ENCODE measurements at regions not wholly inside any gene's neighbourhood (a gene's known extent, or its start where the extent isn't known, plus 50 kb on each side); places are given as distances from the start of the nearest gene placed in this dataset.

GRCh38 chr18:78390952-78391348 lies 588.7 kb upstream of the SALL3 start:
- H3K27ac Mint-ChIP-seq = no peak overlapping the region
- H3K27me3 Mint-ChIP-seq = no peaks in the 10 kb centered on the region
- H3K4me1 Mint-ChIP-seq = no peaks in the 10 kb centered on the region

DNA sequence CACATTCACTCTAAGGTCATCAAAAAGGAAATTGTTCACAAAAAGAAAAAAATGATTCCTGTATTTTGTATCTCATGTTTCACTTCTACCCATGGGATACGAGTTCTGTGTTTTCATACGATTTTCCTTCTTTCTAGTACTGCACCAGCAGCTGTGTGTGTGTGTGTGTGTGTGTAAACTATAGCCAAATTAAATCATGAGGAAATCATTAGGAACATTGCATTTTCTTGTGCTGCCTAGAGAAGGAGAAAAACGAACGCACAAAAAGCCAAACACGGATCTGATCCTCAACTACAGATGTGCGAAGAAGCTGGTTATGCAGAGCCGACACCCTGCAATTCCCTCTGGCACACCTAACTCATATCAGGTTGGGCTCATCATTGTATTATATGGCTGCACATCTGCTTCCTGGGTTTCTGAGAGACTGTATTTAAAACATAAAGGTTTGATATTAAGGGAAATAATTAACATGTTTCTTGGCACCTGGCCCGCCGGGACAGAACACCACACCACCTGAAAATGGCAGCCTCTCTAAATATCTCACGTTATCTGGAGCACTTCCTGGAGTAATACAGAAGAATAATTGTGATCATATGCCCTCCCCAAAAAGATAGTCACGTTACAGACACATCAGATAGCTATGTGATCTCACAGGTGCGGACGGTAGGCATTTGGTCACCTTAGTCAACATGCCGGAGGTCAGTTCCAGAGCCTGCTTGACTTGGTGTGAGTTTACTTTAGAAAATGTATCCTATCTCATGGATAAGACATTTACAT lies 586.3 kb upstream of the SALL3 start:
- Mint-ChIP-seq H3K27ac (no peak overlapping the region), H3K4me1 (no peaks in the 10 kb centered on the region), H3K4me3 (no peak overlapping the region), H3K27me3 (no peaks in the 10 kb centered on the region), H3K36me3 (ENCODE audit: low read depth) (no peaks in the 10 kb centered on the region)
- DNase-seq (no peak), ATAC-seq (no peak)
- no peaks in the 10 kb centered on the region for H3K9me3 ChIP-seq (ENCODE audit: control insufficient read depth, low read length, poor library complexity, severe bottlenecking)

More at GRCh38 chr18:78390952-78391348, 588.7 kb upstream of the SALL3 start:
- Mint-ChIP-seq H3K4me3 (no peak overlapping the region), H3K36me3 (ENCODE audit: low read depth) (no peaks in the 10 kb centered on the region)
- DNase-seq = no peak
- no peak for ATAC-seq
- no peaks in the 10 kb centered on the region for H3K9me3 ChIP-seq (ENCODE audit: control insufficient read depth, low read length, poor library complexity, severe bottlenecking)

- DNase-seq (no peak), ATAC-seq (no peak)
- no peaks in the 10 kb centered on the region for H3K9me3 ChIP-seq (ENCODE audit: control insufficient read depth, low read length, poor library complexity, severe bottlenecking)
- Mint-ChIP-seq H3K4me1 (no peaks in the 10 kb centered on the region), H3K27ac (no peak overlapping the region), H3K27me3 (peaks cover 5% of the 10 kb centered on the region), H3K36me3 (ENCODE audit: low read depth) (no peaks in the 10 kb centered on the region), H3K4me3 (no peak overlapping the region)
Measured at GRCh38 chr18:78396077-78396476, 583.5 kb upstream of the SALL3 start.

- no peak for DNase-seq
- Mint-ChIP-seq H3K36me3 (ENCODE audit: low read depth) (no peaks in the 10 kb centered on the region), H3K27me3 (peaks cover 5% of the 10 kb centered on the region), H3K27ac (no peak overlapping the region), H3K4me3 (no peak overlapping the region), H3K4me1 (no peaks in the 10 kb centered on the region)
- ATAC-seq = no peak
- no peaks in the 10 kb centered on the region for H3K9me3 ChIP-seq (ENCODE audit: control insufficient read depth, low read length, poor library complexity, severe bottlenecking)
Measured at GRCh38 chr18:78396756-78397155, 582.9 kb upstream of the SALL3 start.

DNA sequence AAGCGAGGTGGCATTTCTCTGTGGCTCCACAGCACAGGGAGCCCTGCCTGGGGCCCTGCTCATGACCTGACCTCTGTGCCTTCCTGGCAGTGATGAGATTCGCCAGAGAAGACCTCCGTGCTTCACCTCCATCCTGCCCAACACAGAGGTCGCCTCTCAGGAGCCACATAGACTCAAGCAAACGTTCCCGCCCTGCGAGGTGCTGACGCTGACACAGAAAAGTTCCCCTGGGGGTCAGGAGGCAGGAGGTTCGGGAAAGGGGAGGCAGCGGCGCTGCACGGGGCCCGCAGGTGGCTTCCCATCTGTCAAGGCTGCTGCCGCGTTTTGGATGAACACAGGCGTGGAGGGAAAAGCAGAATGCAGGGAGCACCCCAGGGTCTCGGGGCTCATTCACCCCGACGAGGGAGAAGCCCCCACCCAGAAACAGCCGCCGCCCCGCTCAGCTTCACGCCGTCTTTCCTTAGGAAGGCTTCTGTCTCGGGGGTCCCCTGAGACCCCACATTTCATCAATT lies 579.6 kb upstream of the SALL3 start:
- H3K27me3 Mint-ChIP-seq = peaks cover 8% of the 10 kb centered on the region
- ATAC-seq = no peak

GRCh38 chr18:78402440-78402839 lies 577.2 kb upstream of the SALL3 start:
- DNase-seq (no peak), ATAC-seq (no peak)
- no peak overlapping the region for H3K4me3 Mint-ChIP-seq
- H3K27ac Mint-ChIP-seq = no peak overlapping the region
- peaks cover 8% of the 10 kb centered on the region for H3K4me1 Mint-ChIP-seq
- H3K9me3 ChIP-seq (ENCODE audit: control insufficient read depth, low read length, poor library complexity, severe bottlenecking) = no peaks in the 10 kb centered on the region
- peaks cover 14% of the 10 kb centered on the region for H3K27me3 Mint-ChIP-seq
- no peaks in the 10 kb centered on the region for H3K36me3 Mint-ChIP-seq (ENCODE audit: low read depth)

More for the DNA sequence above, 579.6 kb upstream of the SALL3 start:
- DNase-seq = no peak
- Mint-ChIP-seq H3K27ac (no peak overlapping the region), H3K36me3 (ENCODE audit: low read depth) (no peaks in the 10 kb centered on the region), H3K4me1 (no peaks in the 10 kb centered on the region), H3K4me3 (no peak overlapping the region)
- H3K9me3 ChIP-seq (ENCODE audit: control insufficient read depth, low read length, poor library complexity, severe bottlenecking) = no peaks in the 10 kb centered on the region

- no peaks in the 10 kb centered on the region for H3K36me3 Mint-ChIP-seq (ENCODE audit: low read depth)
- ATAC-seq = no peak
- no peaks in the 10 kb centered on the region for H3K9me3 ChIP-seq (ENCODE audit: control insufficient read depth, low read length, poor library complexity, severe bottlenecking)
- no peak for DNase-seq
- no peak overlapping the region for H3K27ac Mint-ChIP-seq
- H3K4me1 Mint-ChIP-seq = peaks cover 10% of the 10 kb centered on the region
- no peak overlapping the region for H3K4me3 Mint-ChIP-seq
- H3K27me3 Mint-ChIP-seq = peaks cover 14% of the 10 kb centered on the region
Measured at GRCh38 chr18:78402966-78403365, 576.7 kb upstream of the SALL3 start.

- DNase-seq (no peak), ATAC-seq (no peak)
- Mint-ChIP-seq H3K4me3 (no peak overlapping the region), H3K36me3 (ENCODE audit: low read depth) (no peaks in the 10 kb centered on the region), H3K27me3 (peaks cover 14% of the 10 kb centered on the region), H3K4me1 (peaks cover 12% of the 10 kb centered on the region), H3K27ac (no peak overlapping the region)
- H3K9me3 ChIP-seq (ENCODE audit: control insufficient read depth, low read length, poor library complexity, severe bottlenecking) = no peaks in the 10 kb centered on the region
Measured at GRCh38 chr18:78403371-78403770, 576.2 kb upstream of the SALL3 start.

DNA sequence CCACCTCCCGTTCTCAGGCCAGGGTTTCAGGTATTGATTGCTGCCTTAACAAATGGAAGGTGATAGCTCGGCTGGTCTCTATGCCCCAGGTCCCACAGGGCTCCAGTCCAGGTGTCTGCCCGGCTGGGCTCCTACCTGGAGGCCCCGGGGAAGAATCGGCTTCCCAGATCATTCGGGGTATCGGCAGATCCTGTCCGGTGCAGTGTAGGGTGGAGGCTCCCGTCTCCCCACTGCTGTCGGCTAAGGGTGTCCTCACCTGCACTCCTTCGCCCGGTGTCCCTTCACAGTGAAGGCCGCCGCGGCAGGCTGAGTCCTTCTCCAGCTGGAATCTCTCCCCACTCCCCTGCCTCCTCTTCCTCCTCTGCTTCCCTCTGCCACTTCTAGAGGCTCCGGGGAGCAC lies 573.9 kb upstream of the SALL3 start:
- H3K4me1 Mint-ChIP-seq = peaks cover 12% of the 10 kb centered on the region
- H3K27ac Mint-ChIP-seq = no peak overlapping the region
- no peaks in the 10 kb centered on the region for H3K36me3 Mint-ChIP-seq (ENCODE audit: low read depth)
- no peaks in the 10 kb centered on the region for H3K9me3 ChIP-seq (ENCODE audit: control insufficient read depth, low read length, poor library complexity, severe bottlenecking)
- DNase-seq (no peak), ATAC-seq (no peak)
- H3K27me3 Mint-ChIP-seq = peaks cover 11% of the 10 kb centered on the region
- no peak overlapping the region for H3K4me3 Mint-ChIP-seq

- H3K27ac Mint-ChIP-seq = no peak overlapping the region
- DNase-seq = no peak
Measured at GRCh38 chr18:78406743-78407465, 572.7 kb upstream of the SALL3 start.

GRCh38 chr18:78407466-78407844 lies 572.2 kb upstream of the SALL3 start:
- no peak for ATAC-seq
- H3K4me3 Mint-ChIP-seq = peak overlapping the region; percentile 39

More at GRCh38 chr18:78406743-78407465, 572.7 kb upstream of the SALL3 start:
- Mint-ChIP-seq H3K4me3 (peak overlapping the region; percentile 39), H3K4me1 (peaks cover 12% of the 10 kb centered on the region), H3K27me3 (peaks cover 15% of the 10 kb centered on the region), H3K36me3 (ENCODE audit: low read depth) (no peaks in the 10 kb centered on the region)
- peak; percentile 48 for ATAC-seq
- H3K9me3 ChIP-seq (ENCODE audit: control insufficient read depth, low read length, poor library complexity, severe bottlenecking) = no peaks in the 10 kb centered on the region

GRCh38 chr18:78408623-78409022 lies 571.0 kb upstream of the SALL3 start:
- Mint-ChIP-seq H3K36me3 (ENCODE audit: low read depth) (no peaks in the 10 kb centered on the region), H3K27ac (no peak overlapping the region), H3K4me1 (peaks cover 12% of the 10 kb centered on the region), H3K27me3 (peaks cover 15% of the 10 kb centered on the region), H3K4me3 (no peak overlapping the region)
- ATAC-seq (no peak), DNase-seq (no peak)
- no peaks in the 10 kb centered on the region for H3K9me3 ChIP-seq (ENCODE audit: control insufficient read depth, low read length, poor library complexity, severe bottlenecking)

More at GRCh38 chr18:78407466-78407844, 572.2 kb upstream of the SALL3 start:
- peaks cover 15% of the 10 kb centered on the region for H3K27me3 Mint-ChIP-seq
- H3K36me3 Mint-ChIP-seq (ENCODE audit: low read depth) = no peaks in the 10 kb centered on the region
- peaks cover 12% of the 10 kb centered on the region for H3K4me1 Mint-ChIP-seq
- no peak overlapping the region for H3K27ac Mint-ChIP-seq
- no peak for DNase-seq
- H3K9me3 ChIP-seq (ENCODE audit: control insufficient read depth, low read length, poor library complexity, severe bottlenecking) = no peaks in the 10 kb centered on the region

DNA sequence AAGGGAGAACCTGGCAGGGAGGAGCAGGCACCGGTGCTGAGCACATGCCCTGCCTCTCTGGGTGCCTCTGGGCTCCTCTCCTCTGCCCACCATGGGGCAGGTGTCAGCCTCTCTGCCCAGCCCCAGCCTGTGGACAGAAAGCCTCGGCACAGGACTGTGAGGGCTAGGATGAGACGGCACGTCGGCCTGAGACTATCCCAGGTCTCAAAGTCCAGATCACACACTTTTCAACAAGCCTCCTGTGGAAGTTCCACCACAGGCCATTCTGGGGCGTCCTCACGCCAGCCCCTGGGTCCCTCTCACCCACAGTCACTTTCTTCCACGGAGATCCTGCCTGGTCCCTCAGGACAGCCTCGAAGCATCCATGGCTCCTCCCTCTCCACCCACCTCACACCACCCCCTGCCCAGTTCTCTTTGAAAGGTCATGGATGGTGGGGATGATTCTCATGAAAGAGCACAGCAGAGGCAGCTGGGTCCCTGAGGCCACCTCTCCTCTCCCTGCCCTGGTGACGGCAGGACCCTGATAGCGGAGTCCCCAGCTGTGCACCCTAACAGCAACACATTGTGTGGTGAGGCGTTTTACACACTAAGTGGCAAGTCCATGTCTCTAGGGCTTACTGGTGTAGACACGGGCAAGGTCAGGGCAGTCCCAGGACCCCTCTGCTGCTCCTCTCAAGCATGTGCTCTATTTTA lies 569.4 kb upstream of the SALL3 start:
- Mint-ChIP-seq H3K4me3 (no peak overlapping the region), H3K27ac (no peak overlapping the region), H3K36me3 (ENCODE audit: low read depth) (no peaks in the 10 kb centered on the region), H3K4me1 (peaks cover 12% of the 10 kb centered on the region), H3K27me3 (peaks cover 10% of the 10 kb centered on the region)
- DNase-seq = no peak
- ATAC-seq = no peak
- H3K9me3 ChIP-seq (ENCODE audit: control insufficient read depth, low read length, poor library complexity, severe bottlenecking) = no peaks in the 10 kb centered on the region

All from T-helper 17 cell (primary cell).